HepG2 (cell line): ENCODE measurements at regions not wholly inside any gene's neighbourhood (a gene's known extent, or its start where the extent isn't known, plus 50 kb on each side); places are given as distances from the start of the nearest gene placed in this dataset.

ENCODE experiments used
- ATAC-seq: fragments of 200-7000 bp; cut with Tn5 transposase; 3 replicates; pipeline ENCODE4 v1.9.1; 2020; ENCODE audit warnings: mild to moderate bottlenecking, moderate library complexity
- BruUV-seq: library from RNA; stranded (reverse); fragments of 400-500 nt; replicated peaks from 2 replicates; lab custom pipeline; 2021; lab: Mats Ljungman, UMichigan
- CTCF ChIA-PET: fragments of 300-600 bp; formaldehyde crosslinking; extraction: SDS; loops from one replicate; lab custom pipeline; 2021; ENCODE audit warnings: low total read pairs, inconsistent platforms, low intra/inter-chr PET ratio; lab: Yijun Ruan, JAX
- POLR2A ChIA-PET: fragments of 350-600 bp; sonication (Branson Sonifier 250); formaldehyde crosslinking; loops from one replicate; lab custom pipeline; 2020; ENCODE audit warnings: antibody characterized with exemption, inconsistent platforms; lab: Yijun Ruan, JAX
- DNase-seq: peaks from one replicate; pipeline ENCODE4 v3.0.0-alpha.2; 2015; ENCODE audit warnings: low spot score
- FAIRE-seq: peaks from 3 replicates; lab custom pipeline; 2011; peaks lifted over from hg19 to GRCh38; lab: Jason Lieb, UNC
- H2AFZ ChIP-seq: one replicate; pipeline ENCODE4 v1.6.1; 2011; ENCODE audit warnings: low read length, inconsistent platforms
- H3K27ac ChIP-seq: fragments of 300-600 bp; 3 replicates; pipeline ENCODE4 v1.8.0; 2011; ENCODE audit warnings: mixed run types, mild to moderate bottlenecking, mixed read lengths, low read length, inconsistent platforms; ENCODE audit not compliant: insufficient read depth; ENCODE audit errors: extremely low read length
- H3K27me3 ChIP-seq, 2 experiments: fragments of 200-600 bp in 1 of 2; 2 replicates in 1 of 2; 3 replicates in 1 of 2; pipeline versions ENCODE4 v1.6.0 to v1.8.0; 2011; ENCODE audit warnings: low read length in 2 of 2, mild to moderate bottlenecking in 2 of 2, moderate library complexity in 2 of 2, inconsistent platforms in 1 of 2; ENCODE audit not compliant: insufficient read depth in 2 of 2, control insufficient read depth in 1 of 2
- H3K36me3 ChIP-seq, 2 experiments: fragments of 200-600 bp in 1 of 2; replicated peaks in 1 of 2; 2 replicates in 1 of 2; 3 replicates in 1 of 2; pipeline versions ENCODE4 v1.5.1 to v1.8.0; 2011; ENCODE audit warnings: low read length in 2 of 2, inconsistent platforms in 1 of 2; ENCODE audit not compliant: insufficient read depth in 2 of 2, control insufficient read depth in 1 of 2
- H3K4me1 ChIP-seq: 2 replicates; pipeline ENCODE4 v1.5.1; 2012; ENCODE audit warnings: low read length, inconsistent platforms; ENCODE audit not compliant: insufficient read depth
- H3K4me2 ChIP-seq: 2 replicates; pipeline ENCODE4 v1.6.0; 2011; ENCODE audit warnings: low read depth, low read length, inconsistent platforms
- H3K4me3 ChIP-seq, 3 experiments: fragments of 200-600 bp in 1 of 3; sonication (generic), shearing (Covaris generic) in 1 of 3; replicated peaks in 1 of 3; 2 replicates each; pipeline ENCODE4 v1.5.1; 2011 to 2016; ENCODE audit warnings: low read length in 3 of 3, inconsistent platforms in 2 of 3, low read depth in 2 of 3, mild to moderate bottlenecking in 2 of 3, control low read depth in 1 of 3, mixed read lengths in 1 of 3; ENCODE audit not compliant: insufficient read depth in 1 of 3
- H3K79me2 ChIP-seq: one replicate; pipeline ENCODE4 v1.6.1; 2011; ENCODE audit warnings: low read length, inconsistent platforms; ENCODE audit not compliant: insufficient read depth
- H3K9ac ChIP-seq: 2 replicates; pipeline ENCODE4 v1.6.0; 2011; ENCODE audit warnings: mild to moderate bottlenecking, low read depth, low read length, inconsistent platforms; ENCODE audit not compliant: insufficient read depth
- H3K9me3 ChIP-seq: 2 replicates; pipeline ENCODE4 v1.5.1; 2012; ENCODE audit warnings: mild to moderate bottlenecking, low read length
- H4K20me1 ChIP-seq: 2 replicates; pipeline ENCODE4 v1.6.0; 2011; ENCODE audit warnings: inconsistent platforms, mild to moderate bottlenecking, low read length, moderate library complexity; ENCODE audit not compliant: insufficient read depth
- ATF1 ChIP-seq: IDR thresholded peaks from 2 replicates; pipeline ENCODE4 v1.6.1; 2016; ENCODE audit warnings: mild to moderate bottlenecking, control low read depth
- CREB1 ChIP-seq, 2 experiments: fragments of 450-650 bp in 1 of 2; IDR thresholded peaks; 2 replicates each; pipeline ENCODE4 v1.6.1; 2016 to 2017; ENCODE audit warnings: control low read depth in 1 of 2, mild to moderate bottlenecking in 1 of 2, missing compliant biosample characterization in 1 of 2, missing genetic modification characterization in 1 of 2
- CREM ChIP-seq, 2 experiments: sonication (generic) in 1 of 2; formaldehyde crosslinking in 1 of 2; IDR thresholded peaks; 2 replicates each; pipeline versions ENCODE4 v1.4.0 to v1.6.1; 2016 to 2020; ENCODE audit warnings: antibody characterized with exemption in 1 of 2, mild to moderate bottlenecking in 1 of 2, missing genetic modification reagents in 1 of 2
- NFYB ChIP-seq: sonication (generic); formaldehyde crosslinking; IDR thresholded peaks from 2 replicates; pipeline ENCODE4 v1.4.0; 2020; ENCODE audit warnings: missing genetic modification reagents
- NFYC ChIP-seq: IDR thresholded peaks from 2 replicates; pipeline ENCODE4 v1.6.1; 2016; ENCODE audit warnings: missing genetic modification reagents, missing compliant biosample characterization
- REPIN1 ChIP-seq: sonication (generic); formaldehyde crosslinking; IDR thresholded peaks from 2 replicates; pipeline ENCODE4 v1.8.0; 2022; ENCODE audit warnings: missing genetic modification reagents, low read depth, mild to moderate bottlenecking, borderline replicate concordance
- RFX5 ChIP-seq: IDR thresholded peaks from 2 replicates; pipeline ENCODE4 v1.6.1; 2011; ENCODE audit warnings: low read depth, low read length, improper control_type of control experiment
- RFXANK ChIP-seq: IDR thresholded peaks from 2 replicates; pipeline ENCODE4 v1.6.1; 2016
- RFXAP ChIP-seq: sonication (generic); formaldehyde crosslinking; IDR thresholded peaks from 2 replicates; pipeline ENCODE4 v1.4.0; 2020; ENCODE audit warnings: missing genetic modification reagents, borderline replicate concordance
- WGBS: methylation state at CpG from one replicate; pipeline ENCODE4 v1.1.6; 2017; ENCODE audit warnings: low lambda C conversion rate; 5-methylcytosine and 5-hydroxymethylcytosine counted together
- in situ Hi-C: cut with HindIII; loops from 2 replicates; pipeline ENCODE4 v1.10.0; 2017; ENCODE audit warnings: low pct_unique_long_range_greater_than_20kb; ENCODE audit not compliant: extremely low pct_ligation_motif_present
- intact Hi-C: fragments of 100-400 bp; cut with micrococcal nuclease; formaldehyde crosslinking; loops from one replicate; pipeline ENCODE4 v1.10.0; 2022; ENCODE audit not compliant: unreplicated experiment
- TF ChIP-seq, protein P1 (sequence below): sonication (generic); formaldehyde crosslinking; conservative IDR thresholded peaks from 2 replicates; pipeline ENCODE4 v1.4.0; 2020; ENCODE audit warnings: missing genetic modification reagents
- TF ChIP-seq, protein P2 (sequence below): sonication (generic); formaldehyde crosslinking; IDR thresholded peaks from 2 replicates; pipeline ENCODE4 v1.5.1; 2020; ENCODE audit warnings: mild to moderate bottlenecking, missing genetic modification reagents

DNA sequence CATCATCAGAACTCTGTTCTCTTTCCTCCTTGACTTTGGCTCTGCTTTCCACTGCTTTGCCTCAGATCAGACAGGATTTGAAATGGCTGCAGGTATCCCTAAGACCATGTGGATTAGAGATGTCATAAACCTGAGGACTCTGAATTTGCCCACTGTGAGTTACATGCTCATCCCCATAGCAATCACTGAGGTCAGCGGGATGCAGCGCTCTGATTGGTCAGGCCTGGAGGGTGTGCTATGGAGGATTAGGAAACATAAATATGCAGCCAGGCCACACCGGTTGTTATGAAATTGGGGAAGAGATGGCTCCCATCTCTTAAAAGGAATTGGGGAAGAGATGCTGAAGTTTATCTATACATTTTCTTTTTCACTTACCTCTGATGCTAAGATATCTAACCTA is 73.7 kb upstream of the DNAJC10 start:
- Histone ChIP-seq H3K4me1 (no peaks in the 10 kb centered on the region), H3K9me3 (no peaks in the 10 kb centered on the region), H3K4me2 (no peak overlapping the region), H3K27me3 (peaks cover 0 to 3% of the 10 kb centered on the region in 2 experiments; a peak in 1 of 5 replicates), H4K20me1 (no peaks in the 10 kb centered on the region), H3K79me2 (no peaks in the 10 kb centered on the region), H3K9ac (no peak overlapping the region), H2AFZ (no peak overlapping the region), H3K4me3 (no peak overlapping the region), H3K27ac (no peak overlapping the region), H3K36me3 (no peaks in the 10 kb centered on the region)
- POLR2A ChIA-PET: no interaction called here
- peak; percentile 27; the same call in 1 of the 2 replicates for TF ChIP-seq CREM (IDR thresholded peaks at IDR 0.05)
- TF ChIP-seq CREM (CRISPR knock-in tag; IDR thresholded peaks at IDR 0.05): no peak
- TF ChIP-seq, protein P1, sequence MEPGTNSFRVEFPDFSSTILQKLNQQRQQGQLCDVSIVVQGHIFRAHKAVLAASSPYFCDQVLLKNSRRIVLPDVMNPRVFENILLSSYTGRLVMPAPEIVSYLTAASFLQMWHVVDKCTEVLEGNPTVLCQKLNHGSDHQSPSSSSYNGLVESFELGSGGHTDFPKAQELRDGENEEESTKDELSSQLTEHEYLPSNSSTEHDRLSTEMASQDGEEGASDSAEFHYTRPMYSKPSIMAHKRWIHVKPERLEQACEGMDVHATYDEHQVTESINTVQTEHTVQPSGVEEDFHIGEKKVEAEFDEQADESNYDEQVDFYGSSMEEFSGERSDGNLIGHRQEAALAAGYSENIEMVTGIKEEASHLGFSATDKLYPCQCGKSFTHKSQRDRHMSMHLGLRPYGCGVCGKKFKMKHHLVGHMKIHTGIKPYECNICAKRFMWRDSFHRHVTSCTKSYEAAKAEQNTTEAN (CRISPR knock-in tag): no peak
- TF ChIP-seq NFYB (CRISPR knock-in tag): peak; percentile 40; the same call in 1 of the 2 replicates
- no peak for TF ChIP-seq REPIN1 (CRISPR knock-in tag)
- peak; percentile 65 for TF ChIP-seq NFYC (CRISPR knock-in tag)
- TF ChIP-seq RFX5: peak; percentile 99
- TF ChIP-seq RFXANK (CRISPR knock-in tag): peak; percentile 99
- TF ChIP-seq, protein P2, sequence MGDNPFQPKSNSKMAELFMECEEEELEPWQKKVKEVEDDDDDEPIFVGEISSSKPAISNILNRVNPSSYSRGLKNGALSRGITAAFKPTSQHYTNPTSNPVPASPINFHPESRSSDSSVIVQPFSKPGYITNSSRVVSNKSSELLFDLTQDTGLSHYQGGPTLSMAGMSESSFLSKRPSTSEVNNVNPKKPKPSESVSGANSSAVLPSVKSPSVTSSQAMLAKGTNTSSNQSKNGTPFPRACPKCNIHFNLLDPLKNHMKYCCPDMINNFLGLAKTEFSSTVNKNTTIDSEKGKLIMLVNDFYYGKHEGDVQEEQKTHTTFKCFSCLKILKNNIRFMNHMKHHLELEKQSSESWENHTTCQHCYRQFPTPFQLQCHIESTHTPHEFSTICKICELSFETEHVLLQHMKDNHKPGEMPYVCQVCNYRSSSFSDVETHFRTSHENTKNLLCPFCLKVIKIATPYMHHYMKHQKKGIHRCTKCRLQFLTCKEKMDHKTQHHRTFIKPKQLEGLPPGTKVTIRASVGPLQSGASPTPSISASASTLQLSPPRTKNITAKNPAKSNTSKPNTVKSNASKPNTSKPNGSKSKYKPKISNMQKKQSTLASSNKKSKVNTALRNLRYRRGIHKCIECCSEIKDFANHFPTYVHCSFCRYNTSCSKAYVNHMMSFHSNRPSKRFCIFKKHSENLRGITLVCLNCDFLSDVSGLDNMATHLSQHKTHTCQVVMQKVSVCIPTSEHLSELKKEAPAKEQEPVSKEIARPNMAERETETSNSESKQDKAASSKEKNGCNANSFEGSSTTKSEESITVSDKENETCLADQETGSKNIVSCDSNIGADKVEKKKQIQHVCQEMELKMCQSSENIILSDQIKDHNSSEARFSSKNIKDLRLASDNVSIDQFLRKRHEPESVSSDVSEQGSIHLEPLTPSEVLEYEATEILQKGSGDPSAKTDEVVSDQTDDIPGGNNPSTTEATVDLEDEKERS (CRISPR knock-in tag): no peak
- TF ChIP-seq ATF1 (CRISPR knock-in tag): peak; percentile 36; the same call in 1 of the 2 replicates
- no peak for TF ChIP-seq CREB1 (IDR thresholded peaks at IDR 0.05)
- TF ChIP-seq CREB1 (CRISPR knock-in tag; IDR thresholded peaks at IDR 0.05): peak; percentile 86
- peak; percentile 99 for TF ChIP-seq RFXAP
- in situ Hi-C loops (no loop called here), intact Hi-C loops (no loop called here)
- BruUV-seq: no TSS peak
- DNase-seq: peak; percentile 11
- no peak for FAIRE-seq
- CTCF ChIA-PET: no interaction called here
- WGBS: 3% methylated on average over 3 of the region's 3 CpGs
- peak; percentile 89 for ATAC-seq
